Esophagus (tissue), 2 donors: ENCODE measurements at regions not wholly inside any gene's neighbourhood (a gene's known extent, or its start where the extent isn't known, plus 50 kb on each side); places are given as distances from the start of the nearest gene placed in this dataset.

Experiments
- H3K27ac ChIP-seq, 2 donors: one replicate each; pipeline ENCODE4 v1.5.1; 2013; ENCODE audit warnings: low read depth in 2 of 2, mild to moderate bottlenecking in 2 of 2, inconsistent platforms in 1 of 2, low read length in 1 of 2, moderate library complexity in 1 of 2
- H3K27me3 ChIP-seq, 2 donors: one replicate each; pipeline ENCODE4 v1.6.1; 2013; ENCODE audit warnings: low read length in 2 of 2, control low read depth in 1 of 2, mild to moderate bottlenecking in 1 of 2; ENCODE audit not compliant: insufficient read depth in 2 of 2, control insufficient read depth in 1 of 2
- H3K36me3 ChIP-seq, 2 donors: one replicate each; pipeline ENCODE4 v1.6.1; 2013; ENCODE audit warnings: low read length in 1 of 2; ENCODE audit not compliant: control insufficient read depth in 2 of 2, insufficient read depth in 2 of 2
- H3K4me1 ChIP-seq, 2 donors: one replicate each; pipeline ENCODE4 v1.6.1; 2013; ENCODE audit warnings: low read length in 1 of 2; ENCODE audit not compliant: control insufficient read depth in 2 of 2, insufficient read depth in 2 of 2
- H3K4me3 ChIP-seq, 2 donors: one replicate each; pipeline ENCODE4 v1.5.1; 2013; ENCODE audit warnings: low read length in 2 of 2, mild to moderate bottlenecking in 2 of 2, low read depth in 1 of 2, moderate library complexity in 1 of 2
- H3K9me3 ChIP-seq, 2 donors: one replicate each; pipeline ENCODE4 v1.6.1; 2013; ENCODE audit warnings: mild to moderate bottlenecking in 2 of 2, low read depth in 1 of 2, low read length in 1 of 2, moderate library complexity in 1 of 2; ENCODE audit not compliant: control insufficient read depth in 2 of 2, insufficient read depth in 1 of 2
- WGBS, 2 donors: extraction: QIAGEN DNeasy Blood & Tissue Kit; methylation state at CpG; one replicate each; pipeline ENCODE4 v1.1.7; 2013; 5-methylcytosine and 5-hydroxymethylcytosine counted together
- donor health status: healthy with polysubstance abuse.
- donor health status: Bipolar disorder and iron deficiency.

DNA sequence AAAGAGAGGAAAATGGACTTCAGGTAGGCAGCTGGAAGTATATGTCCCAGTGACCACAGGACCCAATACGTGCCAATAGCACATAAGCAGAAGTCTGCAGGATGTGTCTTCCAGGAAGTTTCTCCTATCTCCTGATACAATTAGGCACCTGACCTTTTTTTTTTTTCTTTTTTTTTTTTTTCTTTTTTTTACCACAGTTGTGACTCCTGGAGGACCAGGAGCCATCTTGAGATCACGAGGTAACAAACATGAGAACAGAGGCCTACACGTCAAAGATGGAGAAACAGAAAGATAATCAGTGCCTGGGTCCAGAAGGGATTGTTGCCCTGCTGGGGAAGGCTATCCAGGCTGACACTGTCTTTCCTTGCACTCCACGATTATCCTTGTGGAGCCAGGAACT, 312.4 kb upstream of the NEBL start:
- Histone ChIP-seq H3K27me3 (no peaks in the 10 kb centered on the region), H3K4me1 (no peaks in the 10 kb centered on the region), H3K36me3 (no peaks in the 10 kb centered on the region), H3K27ac (peak overlapping the region; percentile 0 to 20), H3K9me3 (peaks cover 0 to 9% of the 10 kb centered on the region in 2 donors), H3K4me3 (no peak overlapping the region)
- 90 to 95% methylated on average over 4 of the region's 4 CpGs for whole genome bisulfite sequencing, 2 donors

DNA sequence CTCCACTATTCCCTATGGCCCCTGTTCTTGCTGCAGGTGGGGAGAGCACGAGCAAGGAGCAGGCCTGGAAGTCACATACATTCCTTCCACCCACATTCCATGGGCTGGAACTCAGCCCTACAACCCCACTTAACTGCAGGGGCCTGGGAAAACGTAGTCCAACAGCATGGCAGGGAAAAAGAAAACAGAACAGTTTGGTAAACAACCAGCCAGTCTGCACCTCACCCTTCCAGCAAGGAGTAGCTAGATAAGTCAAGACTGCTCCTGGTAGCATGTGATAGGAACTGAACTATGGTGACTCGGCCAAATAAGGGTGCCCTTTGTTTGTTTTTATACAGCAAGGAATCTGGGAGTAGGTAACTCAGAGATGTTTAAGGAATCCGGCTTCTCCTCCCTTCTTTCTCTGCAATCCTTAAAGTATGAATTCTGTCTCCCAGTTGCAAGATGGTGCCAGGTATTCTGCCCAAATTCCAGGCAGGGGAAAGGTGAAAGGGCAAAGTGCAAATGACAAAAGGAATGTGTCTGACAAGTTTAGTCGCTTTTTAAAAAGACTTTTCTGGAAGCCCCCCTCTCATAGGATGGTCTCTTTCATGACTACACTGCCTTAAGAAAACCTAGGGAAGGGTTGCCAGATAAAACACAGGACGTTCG, 311.7 kb upstream of the NEBL start:
- peaks cover 0 to 9% of the 10 kb centered on the region in 2 donors for H3K9me3 ChIP-seq
- no peak overlapping the region for H3K4me3 ChIP-seq
- H3K27ac ChIP-seq = no peak overlapping the region
- no peaks in the 10 kb centered on the region for H3K36me3 ChIP-seq
- no peaks in the 10 kb centered on the region for H3K27me3 ChIP-seq
- H3K4me1 ChIP-seq = no peaks in the 10 kb centered on the region
- 59 to 65% methylated on average over 7 of the region's 7 CpGs for whole genome bisulfite sequencing, 2 donors

DNA sequence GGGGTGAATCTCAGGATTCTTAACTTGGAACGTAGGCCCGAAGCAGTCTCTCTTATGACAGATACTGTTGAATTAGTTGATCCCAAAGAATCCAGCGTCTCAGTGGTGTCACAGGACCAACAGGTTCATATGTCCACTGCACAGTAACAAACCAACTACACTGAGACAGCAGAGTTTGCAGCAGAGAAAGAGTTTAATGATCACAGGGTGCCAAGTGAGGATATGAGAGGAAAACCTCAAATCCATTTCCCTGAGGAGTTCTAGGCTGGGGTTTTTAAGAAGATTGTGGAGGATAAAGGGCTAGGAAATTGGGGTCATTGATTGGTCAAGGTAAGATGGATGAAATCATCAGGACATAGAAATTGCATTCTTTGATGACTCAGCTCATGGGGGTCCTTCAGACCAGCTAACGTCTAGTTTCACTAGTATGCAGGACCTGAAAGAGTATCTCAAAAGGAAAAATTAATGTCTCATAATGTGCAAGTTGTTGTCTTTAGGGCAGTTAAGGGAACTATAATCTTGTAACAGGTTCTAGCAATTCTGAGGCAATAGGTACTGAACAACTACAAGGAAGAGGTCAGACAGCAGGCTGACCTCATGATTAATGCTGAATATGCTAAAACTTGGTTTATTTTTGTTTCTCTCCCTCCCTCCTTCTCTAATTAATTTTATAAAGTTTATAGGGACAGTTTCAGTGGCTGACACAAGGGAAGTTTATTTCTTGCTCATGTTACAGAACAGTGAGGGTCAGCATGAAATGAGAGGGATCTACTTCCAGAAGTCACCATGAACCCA, 310.9 kb upstream of the NEBL start:
- H3K4me3 ChIP-seq = no peak overlapping the region
- H3K27me3 ChIP-seq = no peaks in the 10 kb centered on the region
- H3K4me1 ChIP-seq = no peaks in the 10 kb centered on the region
- no peaks in the 10 kb centered on the region for H3K36me3 ChIP-seq
- WGBS, 2 donors = 84 to 88% methylated on average over 4 of the region's 4 CpGs
- peaks cover 0 to 9% of the 10 kb centered on the region in 2 donors for H3K9me3 ChIP-seq
- H3K27ac ChIP-seq = no peak overlapping the region

DNA sequence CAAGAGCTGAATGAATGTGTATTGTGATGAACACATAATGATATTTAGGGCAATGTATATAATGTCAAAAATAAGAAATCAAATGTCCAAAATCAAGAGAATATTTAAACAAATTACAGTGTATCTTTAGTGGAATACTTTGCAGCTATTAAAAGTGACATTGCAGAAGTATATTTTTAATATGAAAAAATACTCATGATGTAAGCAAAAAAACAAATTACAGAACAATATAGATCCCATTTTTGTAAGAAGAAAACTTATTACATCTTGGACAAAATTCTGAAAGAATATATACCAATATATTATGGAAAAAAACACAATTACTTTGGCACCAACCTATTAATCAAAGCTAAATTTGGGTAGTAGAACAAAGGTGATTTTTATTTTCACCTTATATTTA, 308.2 kb upstream of the NEBL start:
- H3K4me1 ChIP-seq = no peaks in the 10 kb centered on the region
- peaks cover 0 to 9% of the 10 kb centered on the region in 2 donors for H3K9me3 ChIP-seq
- no peak overlapping the region for H3K4me3 ChIP-seq
- no peak overlapping the region for H3K27ac ChIP-seq
- no peaks in the 10 kb centered on the region for H3K36me3 ChIP-seq
- H3K27me3 ChIP-seq = no peaks in the 10 kb centered on the region

DNA sequence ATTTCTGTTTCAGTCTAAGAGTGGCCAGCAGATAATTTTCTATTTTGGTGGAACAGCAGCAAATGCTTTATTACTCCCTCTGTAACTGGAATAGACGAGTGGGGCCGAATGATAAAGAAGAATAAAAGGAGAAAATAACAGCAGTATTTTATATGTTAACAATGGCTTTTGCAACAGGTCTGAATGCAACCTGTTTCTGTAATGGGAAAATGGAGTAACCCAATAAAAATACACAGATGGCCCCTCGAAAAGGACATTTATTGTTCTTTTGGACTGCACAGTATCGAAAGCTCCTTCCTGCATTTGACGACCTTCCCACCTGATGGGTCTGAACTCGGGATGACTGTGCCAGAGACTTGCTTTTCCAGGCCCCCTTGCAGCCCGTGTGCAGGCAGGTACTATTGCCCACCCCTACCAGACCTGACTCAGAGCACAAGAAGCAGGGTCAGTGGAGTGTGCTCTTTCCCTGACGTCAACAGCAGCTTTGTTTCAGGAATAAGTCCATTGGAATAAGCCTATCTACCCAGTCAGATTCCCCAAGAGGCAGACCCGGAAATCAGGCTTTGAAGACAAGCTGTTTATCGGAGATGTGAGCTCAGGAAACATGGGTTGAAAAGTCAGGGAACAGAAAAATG, 306.5 kb upstream of the NEBL start:
- Histone ChIP-seq H3K4me1 (no peaks in the 10 kb centered on the region), H3K9me3 (peaks cover 0 to 8% of the 10 kb centered on the region in 2 donors), H3K27ac (no peak overlapping the region), H3K27me3 (no peaks in the 10 kb centered on the region), H3K4me3 (no peak overlapping the region), H3K36me3 (no peaks in the 10 kb centered on the region)
- WGBS, 2 donors = 68 to 72% methylated on average over 10 of the region's 10 CpGs

DNA sequence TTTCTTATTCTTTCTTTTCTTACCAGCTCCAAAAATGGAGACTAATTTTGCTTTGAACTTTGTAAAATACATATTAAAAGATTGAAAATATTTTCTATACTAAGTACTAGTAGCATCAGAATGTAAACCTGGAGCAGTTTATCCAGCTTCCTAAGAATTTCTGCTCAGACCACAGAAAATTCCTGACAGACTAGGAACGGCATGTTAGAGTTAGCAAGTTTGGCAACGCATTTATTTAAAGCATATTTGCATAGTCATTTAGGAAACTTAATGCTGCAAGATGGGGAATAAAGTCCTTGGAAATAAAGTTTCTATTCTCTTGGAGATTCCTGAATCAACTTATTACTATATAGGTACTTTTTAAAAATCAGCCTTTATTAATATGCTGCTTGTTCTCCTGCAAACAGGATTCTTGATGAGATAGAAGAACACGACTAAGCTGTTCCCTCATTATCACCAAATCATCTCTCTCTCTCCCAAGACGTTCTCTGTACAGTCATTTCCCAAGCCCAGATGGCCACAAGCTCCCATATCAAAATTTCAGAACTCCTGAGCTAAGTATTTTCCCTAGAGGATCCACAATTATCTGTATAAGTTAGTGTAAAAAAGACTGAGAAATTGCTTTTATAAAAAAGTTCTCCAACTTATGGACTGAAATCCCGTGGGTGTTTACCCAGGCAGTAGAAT, 305.8 kb upstream of the NEBL start:
- H3K36me3 ChIP-seq = no peaks in the 10 kb centered on the region
- no peak overlapping the region for H3K4me3 ChIP-seq
- H3K4me1 ChIP-seq = no peaks in the 10 kb centered on the region
- H3K27me3 ChIP-seq = no peaks in the 10 kb centered on the region
- no peak overlapping the region for H3K27ac ChIP-seq
- WGBS, 2 donors = 62 to 65% methylated on average over 5 of the region's 5 CpGs
- peaks cover 0 to 7% of the 10 kb centered on the region in 2 donors for H3K9me3 ChIP-seq

DNA sequence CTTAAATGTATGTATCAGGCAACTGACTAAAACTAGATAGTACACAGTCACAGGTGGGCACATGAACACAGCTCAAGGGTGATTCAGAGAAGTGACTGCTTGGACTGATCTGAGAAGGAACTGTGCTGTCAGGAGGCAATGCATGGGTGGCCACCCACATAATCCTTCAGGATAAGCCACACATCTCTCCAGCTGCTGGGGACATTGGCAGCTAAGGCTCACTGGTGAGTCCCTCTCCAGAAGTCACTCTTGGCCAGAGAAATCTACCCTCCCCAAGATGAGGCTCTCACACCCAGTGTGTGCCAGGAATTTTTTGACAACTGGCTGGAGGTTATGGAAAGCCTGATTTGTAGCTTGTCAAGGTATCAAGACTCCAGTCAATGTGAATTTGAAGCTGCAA, 302.4 kb upstream of the NEBL start:
- H3K36me3 ChIP-seq = no peaks in the 10 kb centered on the region
- no peaks in the 10 kb centered on the region for H3K27me3 ChIP-seq
- H3K9me3 ChIP-seq = peaks cover 0 to 3% of the 10 kb centered on the region in 2 donors
- no peaks in the 10 kb centered on the region for H3K4me1 ChIP-seq
- H3K4me3 ChIP-seq = no peak overlapping the region
- no peak overlapping the region for H3K27ac ChIP-seq

DNA sequence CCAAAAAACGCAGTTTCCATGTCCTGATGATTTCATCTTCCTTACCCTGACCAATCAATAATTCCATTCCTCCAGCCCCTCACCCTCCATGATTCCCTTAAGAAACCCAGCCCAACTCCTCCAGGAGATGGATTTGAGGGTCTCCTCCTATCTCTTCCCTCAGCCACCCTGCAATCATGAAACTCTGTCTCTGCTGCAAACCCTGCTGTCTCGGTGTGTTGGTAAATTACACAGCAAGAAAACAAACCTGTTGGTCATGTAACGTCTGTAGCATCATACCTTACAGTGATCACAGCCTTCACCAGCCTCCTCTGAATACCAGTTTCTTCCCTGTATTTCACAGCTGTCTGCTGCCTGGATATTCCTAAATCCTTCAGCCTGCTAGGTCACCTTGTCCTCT, 300.7 kb upstream of the NEBL start:
- Histone ChIP-seq H3K4me1 (peaks cover 0 to 1% of the 10 kb centered on the region in 2 donors), H3K4me3 (no peak overlapping the region), H3K9me3 (peaks cover 0 to 3% of the 10 kb centered on the region in 2 donors), H3K27me3 (no peaks in the 10 kb centered on the region), H3K36me3 (no peaks in the 10 kb centered on the region), H3K27ac (no peak overlapping the region)
- WGBS, 2 donors = 72 to 81% methylated on average over 3 of the region's 3 CpGs

DNA sequence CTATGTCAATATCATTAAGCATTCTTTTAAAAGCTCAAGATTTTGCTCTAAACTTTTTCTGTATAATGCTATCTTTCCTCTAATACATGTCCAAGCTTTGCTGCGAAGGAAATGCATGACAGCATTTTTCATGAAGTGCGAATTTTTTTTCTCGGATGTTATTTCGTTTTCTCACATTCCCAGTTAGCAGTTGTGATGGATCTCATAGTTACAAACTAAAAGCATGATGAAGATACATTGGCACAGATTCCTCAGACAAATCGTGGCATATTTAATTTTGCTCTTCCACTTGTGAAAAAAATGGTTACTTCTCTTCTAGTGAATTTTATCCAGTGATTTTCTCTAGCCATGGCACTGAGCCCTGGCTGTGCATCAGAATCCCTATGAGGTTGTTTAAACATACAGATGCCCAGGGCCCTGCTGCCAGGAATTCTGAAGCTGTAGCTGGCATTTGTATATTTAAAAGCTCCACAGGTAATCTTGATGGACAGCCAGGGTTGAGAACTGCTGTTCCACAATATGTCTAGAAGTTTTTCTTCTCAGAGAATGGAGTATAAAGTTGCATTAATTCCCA, 299.8 kb upstream of the NEBL start:
- H3K4me1 ChIP-seq = peaks cover 0 to 2% of the 10 kb centered on the region in 2 donors
- H3K27me3 ChIP-seq = no peaks in the 10 kb centered on the region
- no peak overlapping the region for H3K4me3 ChIP-seq
- no peak overlapping the region for H3K27ac ChIP-seq
- no peaks in the 10 kb centered on the region for H3K36me3 ChIP-seq
- peaks cover 0 to 3% of the 10 kb centered on the region in 2 donors for H3K9me3 ChIP-seq
- 73 to 78% methylated on average over 5 of the region's 5 CpGs for WGBS, 2 donors
